GM19240 (cell line): ENCODE measurements at regions not wholly inside any gene's neighbourhood (a gene's known extent, or its start where the extent isn't known, plus 50 kb on each side); places are given as distances from the start of the nearest gene placed in this dataset.

Source experiments
- DNase-seq: peaks from one replicate; pipeline ENCODE4 v3.0.0; 2011; ENCODE audit warnings: low spot score; ENCODE audit not compliant: insufficient read length

DNA sequence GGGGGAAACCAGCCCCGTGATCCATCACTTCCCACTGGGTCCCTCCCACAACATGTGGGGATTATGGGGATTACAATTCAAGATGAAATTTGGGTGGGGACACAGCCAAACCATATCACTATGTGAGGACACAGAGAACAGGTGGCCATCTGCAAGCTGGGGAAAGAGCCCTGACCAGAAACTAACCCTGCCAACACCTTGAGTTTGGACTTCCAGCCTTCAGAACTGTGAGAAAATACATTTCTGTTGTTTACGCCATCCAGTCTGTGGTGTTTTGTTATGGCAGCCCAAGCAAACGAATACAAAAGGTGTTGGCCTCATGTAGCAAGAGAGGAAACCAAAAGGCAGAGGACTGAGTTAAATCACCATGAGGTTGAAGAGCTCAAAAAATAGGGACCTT, 169.9 kb upstream of the TENM3 start:
- DNase-seq = no peak

DNA sequence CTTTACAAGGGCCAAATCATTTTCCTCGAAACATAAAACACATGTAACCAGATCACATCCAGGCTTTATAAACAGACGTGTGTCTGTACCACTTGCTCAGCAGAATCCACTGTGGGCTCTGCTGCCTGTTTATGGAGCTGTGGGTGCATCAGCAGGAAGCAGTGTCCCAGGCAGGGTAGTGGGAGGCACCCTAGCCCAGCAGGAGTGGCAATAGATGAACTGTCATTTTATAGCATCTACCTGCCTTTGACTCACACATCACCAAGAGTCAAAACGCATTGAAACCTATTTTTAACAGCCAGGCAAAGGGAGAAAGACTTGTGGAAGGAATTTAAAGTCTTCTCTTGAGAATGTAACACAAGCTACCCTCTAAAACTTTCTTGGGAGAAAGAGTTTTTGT, 169.1 kb upstream of the TENM3 start:
- DNase-seq = no peak

- no peak for DNase-seq
Observed at GRCh38 chr4:182074810-182075209, 168.4 kb upstream of the TENM3 start.

DNA sequence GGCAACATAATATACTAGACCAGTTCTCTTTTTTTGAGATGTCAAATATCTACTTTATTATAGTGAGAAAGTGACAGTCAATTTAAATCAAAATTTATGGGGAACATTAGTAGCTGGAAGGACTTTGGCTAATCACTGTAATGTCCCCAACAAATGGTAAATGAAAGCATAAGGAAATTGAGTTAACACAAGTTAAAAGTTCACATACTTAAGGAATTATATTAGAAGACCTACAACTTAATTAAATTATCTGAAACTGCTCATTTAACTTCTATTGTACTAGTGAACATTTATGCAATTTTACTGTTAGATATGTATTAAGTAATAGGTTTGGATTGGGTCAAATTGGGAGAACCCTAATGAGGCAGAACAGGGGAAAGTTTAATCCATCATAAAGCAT, 160.3 kb upstream of the TENM3 start:
- no peak for DNase-seq

DNA sequence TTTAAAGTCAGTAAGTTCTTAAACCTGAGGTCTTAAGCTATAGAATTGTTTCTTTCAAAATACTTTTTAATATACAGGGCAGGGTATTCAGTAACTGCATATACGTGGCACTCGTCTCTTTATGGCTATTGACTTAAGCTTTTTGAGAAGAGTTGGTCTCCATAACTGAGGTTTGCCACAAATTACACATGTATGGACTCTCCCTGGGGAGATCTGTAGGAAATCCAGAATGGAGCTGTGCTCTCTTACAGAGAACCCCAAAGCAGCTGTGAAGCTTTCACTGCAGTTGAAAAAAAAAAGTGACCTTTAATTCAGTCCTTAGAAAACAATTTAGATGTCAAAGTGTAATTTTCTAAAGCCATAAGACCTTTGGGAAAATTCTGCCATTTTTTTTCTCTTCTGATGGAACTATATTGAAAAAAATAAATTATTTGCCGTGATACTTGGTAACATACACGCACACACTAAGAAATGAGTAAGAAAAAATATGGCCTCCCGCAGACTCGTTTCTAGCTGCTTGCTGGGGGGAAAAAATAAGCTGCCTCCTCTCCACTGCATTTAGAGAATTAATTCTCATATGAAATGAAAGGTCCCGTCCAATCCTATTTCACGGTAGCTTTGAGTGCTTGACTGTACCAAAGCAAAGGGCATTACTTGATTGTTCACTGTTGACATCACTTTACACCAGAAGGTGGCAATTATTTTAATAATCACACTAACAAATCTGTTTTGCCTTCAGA, 159.4 kb upstream of the TENM3 start:
- no peak for DNase-seq

DNA sequence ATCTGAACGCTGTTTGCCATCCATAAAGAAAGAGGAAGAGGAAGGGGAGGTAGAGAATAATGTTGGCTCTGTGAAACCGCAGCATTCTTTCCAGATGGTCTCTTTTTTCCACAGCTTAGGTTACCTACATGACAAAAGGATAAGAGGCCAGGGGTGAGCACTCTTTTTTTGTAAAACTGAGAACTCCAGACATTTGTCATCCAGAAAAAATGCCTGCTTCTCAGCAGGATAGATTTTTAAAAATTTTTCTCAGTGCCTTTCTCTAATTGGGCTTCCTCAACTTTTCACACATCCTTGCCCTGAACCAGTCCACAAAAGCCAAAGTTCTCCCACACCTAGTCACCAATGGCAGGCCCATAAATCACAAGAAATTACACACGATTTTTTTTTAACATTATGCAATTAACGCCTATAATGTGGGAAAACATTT, 158.1 kb upstream of the TENM3 start:
- no peak for DNase-seq

DNA sequence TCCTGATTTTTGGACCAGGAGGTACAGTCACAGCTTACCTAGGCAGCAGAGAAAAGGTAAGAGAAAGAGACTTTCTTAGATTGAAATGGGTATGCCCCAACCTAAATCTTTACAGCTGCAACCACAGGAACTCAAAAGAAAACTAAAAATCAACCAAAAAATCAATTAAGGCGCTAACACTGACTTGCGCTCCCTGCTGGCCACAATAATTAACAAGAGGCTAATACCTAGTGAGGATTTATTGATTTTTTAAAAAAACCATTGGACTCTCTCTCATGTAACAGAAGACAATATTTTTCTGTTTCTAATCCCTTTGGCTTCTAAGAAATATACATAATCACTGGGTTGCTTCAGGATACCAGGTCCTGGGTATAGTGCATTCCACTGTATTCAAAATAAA, 153.9 kb upstream of the TENM3 start:
- no peak for DNase-seq

DNA sequence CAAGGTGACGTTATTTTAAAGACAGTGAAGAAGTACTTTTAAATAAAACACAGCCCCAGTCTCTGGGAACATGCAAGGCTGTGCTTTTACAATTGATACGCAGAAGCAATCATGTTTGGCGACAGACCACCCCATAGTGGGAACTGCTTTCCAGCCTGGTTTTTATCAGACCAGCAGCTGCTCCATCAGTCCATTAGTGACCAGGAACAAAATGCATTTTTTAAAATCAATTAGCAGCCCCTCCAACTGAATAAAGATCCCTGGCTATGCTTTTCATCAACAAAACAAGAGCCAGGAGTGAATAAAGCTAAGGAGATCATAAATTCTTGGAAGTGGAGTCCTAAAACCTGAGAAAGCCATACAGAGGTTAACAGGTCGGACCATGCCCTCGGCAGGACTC, 153.0 kb upstream of the TENM3 start:
- DNase-seq = no peak

- DNase-seq = no peak
Observed at GRCh38 chr4:182091128-182091527, 152.1 kb upstream of the TENM3 start.

- no peak for DNase-seq
Observed at GRCh38 chr4:182093431-182093831, 149.8 kb upstream of the TENM3 start.

DNA sequence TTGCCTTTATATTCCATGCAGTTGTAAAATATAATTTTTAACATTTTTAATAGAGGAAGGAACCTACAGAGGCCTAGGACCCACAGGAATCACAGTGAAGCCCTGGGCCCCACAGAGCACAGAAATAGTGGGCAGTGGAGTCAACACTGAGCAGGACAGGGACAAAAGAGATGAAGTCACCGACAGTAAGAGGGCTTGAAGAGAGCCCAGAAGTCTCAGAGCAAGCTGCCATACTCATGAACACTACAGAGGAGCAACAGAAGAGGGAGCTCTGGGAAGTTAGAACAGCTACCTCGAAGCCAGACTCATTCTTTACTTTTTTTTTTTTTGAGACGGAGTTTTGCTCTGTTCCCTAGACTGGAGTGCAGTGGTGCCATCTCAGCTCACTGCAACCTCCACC, 149.3 kb upstream of the TENM3 start:
- DNase-seq = no peak

DNA sequence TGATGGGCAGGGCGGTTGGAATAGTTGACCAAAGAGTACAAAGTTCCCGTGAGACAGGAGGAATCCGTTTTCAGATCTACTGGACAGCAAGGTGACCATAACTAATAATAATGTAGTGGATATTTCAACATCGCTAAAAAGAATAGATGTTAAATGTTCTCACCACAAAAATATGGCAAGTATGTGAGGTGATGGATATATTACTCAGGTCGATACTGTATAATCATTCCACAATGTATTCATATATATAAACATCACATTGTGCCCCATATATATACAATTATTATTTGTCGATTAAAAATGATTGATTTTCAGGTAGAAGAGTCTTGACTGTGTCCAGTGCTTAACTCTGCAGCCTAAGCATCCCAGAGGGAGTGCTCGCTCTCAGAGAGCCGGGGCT, 141.6 kb upstream of the TENM3 start:
- no peak for DNase-seq

- DNase-seq = no peak
Observed at GRCh38 chr4:182102576-182102975, 140.6 kb upstream of the TENM3 start.

DNA sequence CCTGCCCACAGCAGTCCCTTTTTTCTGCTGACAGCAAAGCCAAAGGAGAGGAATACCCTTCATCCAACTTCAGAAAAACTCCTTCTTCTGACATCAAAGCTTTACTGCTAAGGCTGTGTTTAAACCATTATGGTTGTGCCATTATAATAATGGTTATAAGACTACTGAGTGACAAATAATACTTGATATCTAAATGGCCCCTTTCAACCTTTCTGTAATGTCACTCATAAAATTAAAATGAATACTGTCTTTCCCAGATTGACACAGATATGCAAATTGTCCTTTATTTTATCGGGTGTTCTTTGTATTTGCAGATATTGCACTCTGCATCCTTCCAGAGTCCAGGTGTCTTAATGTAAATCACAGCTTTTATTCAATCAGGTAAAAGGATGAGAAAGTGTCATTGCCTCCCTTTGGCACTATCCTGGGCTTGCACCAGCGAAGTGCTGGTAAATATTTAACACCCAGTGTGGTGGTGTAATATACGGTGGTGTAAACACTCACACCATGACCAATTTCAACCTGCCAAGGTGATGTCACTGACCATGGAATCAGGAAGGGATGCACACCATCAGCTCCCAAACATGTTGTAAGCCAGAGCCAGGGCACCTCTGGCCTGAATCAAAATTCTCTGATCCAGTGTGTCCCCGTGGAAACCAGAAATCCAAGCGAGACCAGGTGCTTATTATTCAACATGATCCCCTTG, 139.4 kb upstream of the TENM3 start:
- no peak for DNase-seq

GRCh38 chr4:182105416-182105815, 137.8 kb upstream of the TENM3 start:
- DNase-seq = no peak

- no peak for DNase-seq
Observed at GRCh38 chr4:182107931-182108330, 135.3 kb upstream of the TENM3 start.

DNA sequence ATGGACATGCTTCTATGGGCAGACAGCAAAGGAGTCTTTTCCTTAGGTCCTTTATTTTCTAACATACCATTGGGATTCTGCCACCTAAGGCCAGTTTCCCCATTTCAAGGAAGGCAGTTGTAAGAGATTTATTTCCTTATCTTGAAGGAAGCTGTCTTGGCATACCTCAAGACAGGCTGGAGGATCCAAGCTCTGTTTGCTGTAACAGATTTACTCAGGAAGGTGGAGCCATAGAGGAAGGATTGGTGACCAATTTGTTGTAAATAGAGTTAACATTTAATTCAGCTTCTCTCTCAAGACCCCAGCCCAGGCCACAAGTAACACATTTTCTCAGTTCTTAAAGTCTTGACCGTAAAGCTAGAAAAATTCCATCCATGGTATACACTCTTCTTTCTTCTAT, 131.6 kb upstream of the TENM3 start:
- no peak for DNase-seq

- no peak for DNase-seq
Observed at GRCh38 chr4:182113779-182114178, 129.4 kb upstream of the TENM3 start.

DNA sequence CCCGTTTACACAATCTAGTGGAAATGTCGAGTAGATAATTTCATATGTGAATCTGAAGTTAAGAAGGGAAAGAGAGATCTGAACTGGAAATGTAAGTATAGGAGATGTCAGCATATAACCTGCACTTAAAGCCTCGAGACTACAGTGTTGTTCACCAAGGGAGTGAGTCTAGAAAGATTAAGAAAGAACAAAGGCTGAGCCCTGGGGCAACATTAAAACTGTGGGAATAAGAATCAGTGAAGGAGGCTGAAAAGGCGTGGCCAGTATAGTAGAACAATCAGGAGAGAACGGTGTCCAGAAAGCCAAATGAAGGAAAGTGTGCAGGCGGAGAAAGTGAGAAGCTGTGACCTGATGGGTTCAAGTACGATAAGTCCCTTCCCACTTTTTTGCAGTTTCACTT, 118.8 kb upstream of the TENM3 start:
- no peak for DNase-seq

- DNase-seq = no peak
Observed at GRCh38 chr4:182126096-182126495, 117.1 kb upstream of the TENM3 start.

GRCh38 chr4:182126603-182127002, 116.6 kb upstream of the TENM3 start:
- DNase-seq = no peak

- DNase-seq = no peak
Observed at GRCh38 chr4:182133033-182133432, 110.2 kb upstream of the TENM3 start.

DNA sequence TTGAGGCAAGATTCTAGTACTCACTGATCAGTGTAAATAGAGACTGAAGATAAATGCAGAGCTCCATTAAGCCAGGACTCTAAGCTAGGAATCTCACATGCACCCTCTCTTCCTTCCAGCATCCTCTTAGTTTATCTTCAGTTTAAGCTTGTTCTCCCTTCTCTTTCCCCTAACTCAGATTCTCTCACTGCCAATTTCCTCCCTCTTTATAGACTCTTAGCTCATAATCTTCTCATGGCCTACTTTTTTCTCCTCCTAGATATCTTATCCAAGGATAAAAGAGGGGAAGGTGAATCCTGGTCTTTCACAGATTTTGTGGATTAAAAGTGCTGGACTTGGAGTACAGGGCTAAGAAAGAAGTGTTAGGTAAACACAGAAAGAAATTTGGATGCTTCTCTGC, 108.9 kb upstream of the TENM3 start:
- no peak for DNase-seq
